AG04450 (cell line): ENCODE measurements at regions not wholly inside any gene's neighbourhood (a gene's known extent, or its start where the extent isn't known, plus 50 kb on each side); places are given as distances from the start of the nearest gene placed in this dataset.
A peak's percentile ranks its signal among the peaks of the same experiment; 100 is the strongest.

Experiments
- CTCF ChIA-PET: fragments of 300-600, 350-600 bp; formaldehyde crosslinking; extraction: SDS; loops from one replicate; lab custom pipeline; 2022; ENCODE audit warnings: antibody characterized with exemption, inconsistent platforms; lab: Charles Lee
- POLR2A ChIA-PET: fragments of 350-600 bp; formaldehyde crosslinking; extraction: SDS; loops from one replicate; lab custom pipeline; 2021; ENCODE audit warnings: antibody characterized with exemption, inconsistent platforms; lab: Yijun Ruan, JAX
- DNase-seq: peaks from one replicate; pipeline ENCODE4 v3.0.0-alpha.2; 2011; ENCODE audit warnings: low read depth, low spot score
- H3K27ac ChIP-seq: one replicate; pipeline ENCODE4 v1.5.1; 2012; ENCODE audit warnings: low read depth, low read length, control low read depth
- H3K27me3 ChIP-seq: one replicate; pipeline ENCODE4 v1.6.0; 2012; ENCODE audit warnings: low read length; ENCODE audit not compliant: control insufficient read depth, insufficient read depth
- H3K4me3 ChIP-seq: 2 replicates; pipeline ENCODE4 v1.5.1; 2011; ENCODE audit warnings: mild to moderate bottlenecking, low read depth, low read length, control low read depth
- H3K9me3 ChIP-seq: 2 replicates; pipeline ENCODE4 v1.5.1; 2012; ENCODE audit warnings: low read length; ENCODE audit not compliant: control insufficient read depth, insufficient read depth
- CTCF ChIP-seq: IDR thresholded peaks from 2 replicates; pipeline ENCODE4 v1.5.1; 2011; ENCODE audit warnings: low read depth, low read length, control low read depth, inconsistent platforms

DNA sequence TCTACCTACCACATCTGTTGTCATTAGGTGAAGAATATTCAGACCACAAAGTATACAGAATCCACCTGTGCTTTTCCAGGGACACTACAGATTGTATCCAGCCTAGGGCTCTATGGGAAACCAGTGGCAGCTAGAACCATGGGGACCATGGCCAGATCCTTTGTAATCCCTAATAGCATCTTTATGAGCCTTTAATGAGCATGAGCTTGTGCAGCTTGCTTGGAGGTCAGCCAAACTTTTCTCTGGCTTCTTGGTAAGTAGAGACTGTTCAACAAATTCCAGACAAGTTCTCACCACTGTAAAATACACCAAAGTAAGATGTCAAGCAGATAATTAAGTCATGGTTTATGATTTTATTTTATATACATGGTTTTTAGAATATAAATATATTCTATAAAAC is 301.6 kb upstream of the ADGRB3 start:
- Histone ChIP-seq H3K9me3 (no peaks in the 10 kb centered on the region), H3K27ac (no peak overlapping the region), H3K4me3 (no peak overlapping the region), H3K27me3 (no peaks in the 10 kb centered on the region)
- DNase-seq = no peak
- ChIA-PET CTCF (no interaction called here), POLR2A (no interaction called here)
- TF ChIP-seq CTCF = no peak

DNA sequence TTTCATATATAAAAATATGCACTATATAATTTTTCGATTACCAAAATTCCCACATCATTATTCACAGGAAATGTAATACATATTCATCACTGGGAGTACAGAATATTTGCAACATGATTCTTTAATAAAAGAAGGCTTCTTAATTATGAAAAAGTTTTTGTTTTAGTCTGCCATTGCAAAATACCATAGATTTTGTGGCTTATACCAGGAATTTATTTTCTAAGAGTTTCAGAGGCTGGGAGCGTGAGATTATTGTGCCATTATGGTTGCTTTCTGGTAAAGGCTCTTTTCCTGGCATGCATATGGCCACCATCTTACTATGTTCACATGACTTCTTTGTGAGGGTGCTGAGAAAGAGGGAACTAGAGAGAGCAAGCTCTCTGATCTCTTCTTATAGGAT is 306.9 kb upstream of the ADGRB3 start:
- DNase-seq = no peak
- no peaks in the 10 kb centered on the region for H3K27me3 ChIP-seq
- POLR2A ChIA-PET = no interaction called here
- CTCF ChIA-PET = no interaction called here
- no peak for TF ChIP-seq CTCF
- H3K27ac ChIP-seq = no peak overlapping the region
- H3K9me3 ChIP-seq = no peaks in the 10 kb centered on the region
- no peak overlapping the region for H3K4me3 ChIP-seq

GRCh38 chr6:68326762-68327161 is 308.3 kb upstream of the ADGRB3 start:
- CTCF ChIA-PET = no interaction called here

DNA sequence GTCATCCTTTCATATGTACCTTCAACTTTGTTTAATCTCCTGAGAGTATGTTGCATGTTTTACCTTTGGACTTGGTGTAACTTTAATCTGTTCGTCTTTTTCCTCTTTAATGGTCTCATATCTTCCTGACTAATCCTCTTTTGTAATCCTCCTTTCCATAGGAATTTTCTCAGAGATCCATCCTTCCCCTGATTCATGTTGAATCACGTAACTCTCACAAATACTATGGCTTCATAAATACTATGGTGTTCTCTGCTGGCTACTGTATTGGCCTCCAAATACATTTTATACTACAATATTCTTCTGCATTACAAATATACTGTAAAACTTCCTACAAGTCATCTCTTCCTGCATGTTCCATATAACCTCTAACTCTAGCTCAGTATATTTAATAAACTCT is 317.7 kb upstream of the ADGRB3 start:
- H3K9me3 ChIP-seq = no peaks in the 10 kb centered on the region
- ChIA-PET CTCF (no interaction called here), POLR2A (no interaction called here)
- no peak for TF ChIP-seq CTCF
- H3K4me3 ChIP-seq = no peak overlapping the region
- no peak overlapping the region for H3K27ac ChIP-seq
- H3K27me3 ChIP-seq = no peaks in the 10 kb centered on the region
- no peak for DNase-seq

More at GRCh38 chr6:68326762-68327161, 308.3 kb upstream of the ADGRB3 start:
- no peak overlapping the region for H3K27ac ChIP-seq
- DNase-seq = no peak
- TF ChIP-seq CTCF = no peak
- no peak overlapping the region for H3K4me3 ChIP-seq
- POLR2A ChIA-PET = no interaction called here
- H3K9me3 ChIP-seq = no peaks in the 10 kb centered on the region
- H3K27me3 ChIP-seq = no peaks in the 10 kb centered on the region

GRCh38 chr6:68313911-68314310 is 321.2 kb upstream of the ADGRB3 start:
- no peaks in the 10 kb centered on the region for H3K9me3 ChIP-seq
- POLR2A ChIA-PET = no interaction called here
- no peaks in the 10 kb centered on the region for H3K27me3 ChIP-seq
- DNase-seq = no peak
- no peak overlapping the region for H3K4me3 ChIP-seq
- no peak overlapping the region for H3K27ac ChIP-seq
- CTCF ChIA-PET = no interaction called here
- peak; percentile 37 for TF ChIP-seq CTCF
